Jurkat, Clone E6-1 (cell line): ENCODE measurements at regions not wholly inside any gene's neighbourhood (a gene's known extent, or its start where the extent isn't known, plus 50 kb on each side); places are given as distances from the start of the nearest gene placed in this dataset.

Experiments used
- DNase-seq: peaks from one replicate; pipeline ENCODE4 v3.0.0-alpha.2; 2011; ENCODE audit warnings: low read depth, low spot score
- H3K4me3 ChIP-seq: 2 replicates; pipeline ENCODE4 v1.5.1; 2011; ENCODE audit warnings: mild to moderate bottlenecking, low read length, control low read depth, moderate library complexity

- DNase-seq: no peak
- no peak overlapping the region for H3K4me3 ChIP-seq
Measured at GRCh38 chr1:2929335-2929734, 91.9 kb upstream of the ACTRT2 start.

- no peak for DNase-seq
- H3K4me3 ChIP-seq: no peak overlapping the region
Measured at GRCh38 chr1:2930016-2930815, 91.1 kb upstream of the ACTRT2 start.

- DNase-seq: no peak
- H3K4me3 ChIP-seq: no peak overlapping the region
Measured at GRCh38 chr1:2930913-2931723, 90.1 kb upstream of the ACTRT2 start.

GRCh38 chr1:2931724-2932401 lies 89.4 kb upstream of the ACTRT2 start:
- H3K4me3 ChIP-seq: no peak overlapping the region
- no peak for DNase-seq

- DNase-seq: no peak
- H3K4me3 ChIP-seq: no peak overlapping the region
Measured at GRCh38 chr1:2932671-2933350, 88.5 kb upstream of the ACTRT2 start.

GRCh38 chr1:2933431-2934155 lies 87.7 kb upstream of the ACTRT2 start:
- no peak overlapping the region for H3K4me3 ChIP-seq
- no peak for DNase-seq

- no peak overlapping the region for H3K4me3 ChIP-seq
- no peak for DNase-seq
Measured at GRCh38 chr1:2934156-2934540, 87.1 kb upstream of the ACTRT2 start.

GRCh38 chr1:2934642-2935081 lies 86.6 kb upstream of the ACTRT2 start:
- DNase-seq: no peak
- H3K4me3 ChIP-seq: no peak overlapping the region

GRCh38 chr1:2935184-2935583 lies 86.1 kb upstream of the ACTRT2 start:
- H3K4me3 ChIP-seq: no peak overlapping the region
- no peak for DNase-seq

GRCh38 chr1:2935751-2936390 lies 85.4 kb upstream of the ACTRT2 start:
- H3K4me3 ChIP-seq: no peak overlapping the region
- DNase-seq: no peak

- no peak for DNase-seq
- H3K4me3 ChIP-seq: no peak overlapping the region
Measured at GRCh38 chr1:2936559-2937515, 84.4 kb upstream of the ACTRT2 start.

GRCh38 chr1:2937805-2938204 lies 83.5 kb upstream of the ACTRT2 start:
- no peak for DNase-seq
- H3K4me3 ChIP-seq: no peak overlapping the region

- H3K4me3 ChIP-seq: no peak overlapping the region
- DNase-seq: no peak
Measured at GRCh38 chr1:2939041-2939552, 82.2 kb upstream of the ACTRT2 start.

GRCh38 chr1:2940178-2940577 lies 81.1 kb upstream of the ACTRT2 start:
- no peak for DNase-seq
- H3K4me3 ChIP-seq: no peak overlapping the region

- no peak for DNase-seq
Measured at GRCh38 chr1:2941040-2941439, 80.2 kb upstream of the ACTRT2 start.

GRCh38 chr1:2941907-2942306 lies 79.4 kb upstream of the ACTRT2 start:
- no peak overlapping the region for H3K4me3 ChIP-seq
- no peak for DNase-seq

More at GRCh38 chr1:2941040-2941439, 80.2 kb upstream of the ACTRT2 start:
- no peak overlapping the region for H3K4me3 ChIP-seq

GRCh38 chr1:2942410-2942809 lies 78.9 kb upstream of the ACTRT2 start:
- no peak for DNase-seq
- no peak overlapping the region for H3K4me3 ChIP-seq
